Stimulated activated CD8-positive, alpha-beta memory T cell treated with anti-CD3 and anti-CD28 coated beads, Interleukin-15, amount 100 ng/mL, for 4 hours (primary cell): ENCODE measurements at regions not wholly inside any gene's neighbourhood (a gene's known extent, or its start where the extent isn't known, plus 50 kb on each side); places are given as distances from the start of the nearest gene placed in this dataset.
A peak's percentile ranks its signal among the peaks of the same experiment; 100 is the strongest.

ENCODE experiments used
- DNase-seq, 2 donors: peaks; one replicate each; pipeline ENCODE4 v3.0.0-alpha.2; 2020; ENCODE audit warnings: low read depth in 2 of 2

- no peak for DNase-seq
Measured at GRCh38 chr11:104655066-104655465, 243.2 kb downstream of the CASP12 start.

DNA sequence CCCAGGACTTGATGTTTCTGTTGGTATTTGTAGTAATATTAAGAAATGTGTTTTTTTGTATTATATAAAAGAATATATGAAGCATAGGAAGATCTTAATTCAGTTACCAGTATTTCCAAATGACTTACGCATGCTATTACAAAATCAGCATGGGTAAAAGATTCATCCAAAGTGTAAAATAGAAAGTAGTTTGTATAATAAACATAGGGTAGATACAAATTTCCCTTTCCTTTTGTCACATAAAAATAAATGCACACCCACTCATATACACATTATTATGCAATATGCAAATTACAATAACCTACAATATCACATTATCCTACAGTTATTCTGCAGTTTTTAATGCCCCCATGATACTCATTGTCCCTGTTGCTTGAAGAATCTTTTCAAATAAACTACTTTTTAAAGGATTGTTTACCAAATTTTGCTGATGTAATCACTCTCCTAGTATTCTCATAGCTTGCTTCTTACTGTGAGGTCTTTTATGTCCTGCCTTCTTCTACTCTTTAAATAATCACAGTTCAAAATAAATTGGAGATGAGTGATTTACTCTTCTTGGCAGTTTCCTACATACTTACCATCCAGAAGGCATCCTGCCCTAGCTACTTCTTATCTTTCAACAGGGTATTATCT, 244.0 kb downstream of the CASP12 start:
- no peak for DNase-seq

- no peak for DNase-seq
Measured at GRCh38 chr11:104653407-104653806, 244.9 kb downstream of the CASP12 start.

GRCh38 chr11:104652996-104653395, 245.3 kb downstream of the CASP12 start:
- no peak for DNase-seq

DNA sequence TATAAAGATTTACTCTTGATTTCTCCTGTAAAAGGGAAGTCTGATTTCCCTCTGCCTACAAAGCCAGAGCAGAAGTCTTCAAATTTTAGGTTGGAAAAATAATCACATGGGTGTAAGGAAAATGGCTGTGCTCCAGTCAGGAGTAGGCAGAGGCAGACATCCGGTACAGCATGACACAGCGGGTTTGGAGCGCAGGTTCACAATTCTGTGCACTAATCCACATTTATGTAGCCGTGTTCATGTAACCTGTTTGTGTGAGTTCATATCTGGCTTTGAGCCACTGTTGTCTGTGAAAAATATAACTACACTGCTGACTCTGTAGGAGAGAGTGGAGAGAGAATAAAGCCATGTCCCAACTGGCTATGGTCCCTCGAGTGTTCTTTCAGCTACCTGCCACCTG, 248.0 kb downstream of the CASP12 start:
- DNase-seq, result no peak

DNA sequence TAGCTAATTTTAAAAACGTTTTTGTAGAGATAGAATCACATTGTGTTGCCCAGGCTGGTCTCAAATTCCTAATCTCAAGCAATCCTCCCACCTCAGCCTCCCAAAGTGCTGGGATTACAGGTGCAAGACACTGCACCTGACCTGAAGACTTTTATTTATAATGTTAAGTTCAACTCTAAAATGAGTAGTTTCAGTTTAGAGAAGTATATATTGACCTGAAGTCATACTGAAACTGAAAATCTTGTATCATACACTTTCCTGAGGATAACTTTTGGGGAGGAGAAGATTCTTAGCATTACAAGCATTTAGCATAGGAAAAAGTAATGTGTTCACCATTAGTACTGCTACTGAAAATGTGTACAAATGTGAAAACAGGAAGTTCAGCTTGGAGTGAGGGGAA, 249.3 kb downstream of the CASP12 start:
- no peak for DNase-seq

DNA sequence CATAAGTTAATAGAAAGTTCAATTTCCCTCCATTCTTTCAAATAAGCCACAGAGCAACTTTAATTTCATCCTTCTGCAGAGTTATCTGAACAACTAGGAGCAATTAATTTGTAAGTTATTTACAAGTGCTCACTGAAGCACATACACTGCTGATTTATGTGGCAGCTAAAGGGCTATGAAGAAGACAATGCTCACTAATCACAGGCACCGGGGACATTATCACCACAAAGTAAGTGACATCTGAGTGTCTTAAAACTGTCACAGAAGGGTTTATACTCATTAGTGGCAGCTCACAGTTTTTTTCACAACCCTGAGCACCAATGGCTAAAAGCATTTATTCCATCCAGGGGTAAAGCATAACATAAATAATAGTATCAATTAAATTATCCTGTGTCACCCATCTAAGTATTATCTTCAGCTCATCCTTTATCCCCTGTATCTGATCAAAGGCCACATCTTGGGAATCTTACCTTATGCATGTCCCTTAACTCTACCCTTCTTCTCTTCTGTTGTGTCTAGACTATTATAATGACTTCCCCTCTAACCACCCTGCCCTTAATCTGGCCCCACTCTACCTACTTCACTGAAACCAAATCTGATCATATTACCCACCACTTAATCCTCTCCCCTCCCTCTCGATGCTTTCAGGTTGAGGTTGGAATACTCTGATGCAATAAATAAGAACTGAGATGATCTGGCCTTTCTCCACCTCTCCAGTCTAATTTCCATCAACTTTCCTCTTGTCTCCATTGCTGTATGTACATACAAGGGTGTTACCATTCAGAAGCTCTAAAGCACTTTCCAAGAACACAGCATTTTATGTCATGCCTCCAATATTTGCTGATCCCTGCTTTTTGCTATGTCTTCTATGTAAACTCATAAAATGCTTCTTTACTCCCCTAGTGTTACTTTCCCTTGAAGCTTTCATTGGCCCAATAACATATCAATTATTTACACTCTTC, 252.7 kb downstream of the CASP12 start:
- no peak for DNase-seq

DNA sequence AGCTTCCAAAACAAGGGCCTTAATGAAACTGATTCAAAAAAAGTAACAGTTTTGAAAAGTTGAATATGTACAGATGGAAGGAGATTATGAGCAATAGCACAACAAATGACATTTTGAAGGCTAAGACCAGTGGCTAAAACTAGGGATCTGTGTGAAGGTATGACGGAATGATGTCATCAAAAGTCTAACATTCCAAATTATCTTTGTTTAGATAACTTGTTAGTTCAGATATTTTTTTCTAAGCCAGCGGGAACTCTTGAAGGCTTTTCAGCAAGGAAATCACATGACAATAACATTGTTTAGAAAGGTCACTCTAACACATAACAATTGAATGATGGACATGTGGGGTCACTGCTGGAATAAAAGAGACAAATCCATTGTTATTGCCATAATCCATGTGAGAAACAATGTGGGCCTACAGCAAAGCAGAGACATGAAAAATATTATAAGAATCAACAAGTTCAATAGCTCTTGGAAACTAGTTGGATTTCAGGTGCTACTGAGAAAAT, 260.5 kb downstream of the CASP12 start:
- DNase-seq, result no peak

DNA sequence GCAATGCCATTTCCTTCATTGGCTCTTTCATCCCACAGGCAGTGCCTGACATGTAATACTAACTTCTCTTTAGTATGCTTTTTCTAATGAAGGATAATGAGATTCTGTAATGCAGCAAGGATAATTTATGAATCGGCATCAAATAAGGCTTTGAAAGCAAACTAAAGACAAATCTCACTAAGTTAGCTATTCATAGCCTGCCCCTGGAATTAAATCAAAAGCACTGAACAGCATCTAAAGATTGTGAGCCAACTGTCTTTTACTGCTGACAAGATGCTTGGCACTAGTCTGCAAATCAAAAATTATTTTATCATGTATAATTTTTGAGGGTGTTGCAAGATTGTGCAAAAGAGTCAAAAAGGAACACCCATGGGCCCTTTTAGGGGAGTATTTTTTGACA, 265.0 kb downstream of the CASP12 start:
- DNase-seq, result no peak

- no peak for DNase-seq
Measured at GRCh38 chr11:104630352-104630751, 267.9 kb downstream of the CASP12 start.

GRCh38 chr11:104625246-104625645, 273.0 kb downstream of the CASP12 start:
- no peak for DNase-seq

GRCh38 chr11:104624021-104624420, 274.2 kb downstream of the CASP12 start:
- no peak for DNase-seq

DNA sequence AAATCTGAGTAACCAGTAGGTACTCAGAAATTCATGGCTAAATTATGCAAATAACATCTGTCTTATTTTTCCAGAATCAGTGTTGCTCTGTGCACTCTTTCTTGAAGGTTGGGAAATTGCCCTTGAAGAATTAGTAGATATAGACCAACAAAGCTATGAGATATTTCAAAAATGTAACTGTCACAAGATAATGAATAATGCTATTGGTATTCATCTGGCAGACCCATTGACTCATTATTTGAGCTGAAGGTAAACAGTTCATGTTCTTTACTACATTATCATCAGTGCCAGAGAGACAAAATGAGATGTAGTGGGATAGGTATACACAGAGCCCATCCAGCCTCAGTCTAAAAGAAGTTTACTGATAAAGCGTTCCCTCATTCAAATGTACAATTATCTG, 274.7 kb downstream of the CASP12 start:
- DNase-seq, result no peak

GRCh38 chr11:104620991-104621390, 277.3 kb downstream of the CASP12 start:
- no peak for DNase-seq

DNA sequence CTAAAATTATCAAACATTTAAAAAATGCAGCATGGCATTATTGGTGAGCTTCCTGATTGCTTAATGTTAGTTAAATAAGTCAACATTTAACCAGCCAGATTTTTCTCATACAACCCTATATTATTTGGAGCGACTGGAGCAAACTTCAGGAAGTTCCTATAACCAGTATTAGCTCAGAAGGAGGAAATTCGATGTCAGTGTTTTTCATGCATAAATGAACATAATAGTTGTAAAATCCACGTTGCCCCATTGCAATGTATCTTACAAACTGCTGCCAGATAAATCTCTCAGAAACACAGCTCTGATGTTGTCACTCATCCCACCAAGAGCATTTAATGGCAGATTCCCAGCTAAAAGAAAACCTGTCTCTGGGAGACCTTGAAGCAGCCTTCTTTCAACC, 278.5 kb downstream of the CASP12 start:
- no peak for DNase-seq

- no peak for DNase-seq
Measured at GRCh38 chr11:104618954-104619353, 279.3 kb downstream of the CASP12 start.

DNA sequence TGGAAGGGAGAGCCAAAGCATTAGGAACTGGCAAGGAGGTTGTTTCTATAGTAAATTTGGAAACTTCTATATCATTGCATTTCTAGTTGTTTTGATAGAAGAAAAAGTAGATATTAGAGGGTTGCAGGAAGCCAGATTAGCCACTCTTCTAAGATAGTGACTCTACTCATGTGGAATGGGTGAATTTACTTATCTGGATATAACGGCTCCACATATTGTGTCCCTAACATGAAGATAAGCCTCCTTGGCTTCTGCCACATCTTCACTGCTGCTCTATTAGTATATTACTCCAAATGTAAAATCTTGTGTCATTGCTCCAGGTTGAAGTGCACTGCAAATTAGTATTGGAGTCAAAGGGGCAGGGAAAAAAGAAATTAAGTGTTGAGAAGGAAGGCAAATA, 283.3 kb downstream of the CASP12 start:
- DNase-seq, result no peak

DNA sequence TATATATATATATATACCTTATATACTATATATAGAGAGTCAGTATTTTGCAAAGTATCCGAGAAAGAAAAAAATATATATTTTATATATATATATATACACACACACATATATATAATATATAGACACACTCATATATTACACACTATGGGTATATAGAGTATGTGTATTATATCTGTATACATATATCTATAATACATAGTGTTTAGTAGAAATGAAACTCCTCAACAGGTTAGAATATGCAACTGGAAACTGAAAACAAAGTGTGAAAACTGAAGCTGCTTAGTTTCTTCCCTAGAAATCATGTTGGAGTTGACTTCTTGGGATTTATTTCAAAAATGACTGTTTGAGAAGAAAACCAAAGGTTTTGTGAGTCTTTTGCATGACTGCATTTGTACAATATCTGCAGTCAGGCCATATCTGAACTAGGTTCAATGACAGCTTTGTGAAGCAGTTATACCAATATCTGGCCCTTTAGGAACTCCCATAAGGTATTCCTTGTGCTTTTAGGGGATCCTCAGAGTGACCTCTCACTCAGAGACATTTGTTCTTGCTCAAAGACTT, 284.1 kb downstream of the CASP12 start:
- no peak for DNase-seq

DNA sequence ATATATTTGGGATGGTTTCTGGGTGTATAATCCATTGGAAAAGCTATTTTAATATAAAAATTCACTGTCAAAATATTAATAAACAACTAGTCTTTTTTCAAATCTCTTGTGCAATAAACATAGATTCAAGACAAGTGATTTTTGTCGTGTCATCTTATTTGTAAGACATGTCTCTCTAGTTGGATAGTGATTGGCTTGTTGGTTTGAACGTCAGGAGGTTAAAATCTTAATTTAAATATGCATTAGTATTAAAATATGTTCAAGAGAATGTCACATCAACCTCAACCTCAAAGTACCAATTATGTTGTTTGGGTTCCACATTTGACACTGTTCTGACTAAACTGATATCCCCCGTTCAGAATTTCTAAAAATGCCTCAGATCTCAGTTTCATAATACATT, 287.6 kb downstream of the CASP12 start:
- DNase-seq, result no peak

DNA sequence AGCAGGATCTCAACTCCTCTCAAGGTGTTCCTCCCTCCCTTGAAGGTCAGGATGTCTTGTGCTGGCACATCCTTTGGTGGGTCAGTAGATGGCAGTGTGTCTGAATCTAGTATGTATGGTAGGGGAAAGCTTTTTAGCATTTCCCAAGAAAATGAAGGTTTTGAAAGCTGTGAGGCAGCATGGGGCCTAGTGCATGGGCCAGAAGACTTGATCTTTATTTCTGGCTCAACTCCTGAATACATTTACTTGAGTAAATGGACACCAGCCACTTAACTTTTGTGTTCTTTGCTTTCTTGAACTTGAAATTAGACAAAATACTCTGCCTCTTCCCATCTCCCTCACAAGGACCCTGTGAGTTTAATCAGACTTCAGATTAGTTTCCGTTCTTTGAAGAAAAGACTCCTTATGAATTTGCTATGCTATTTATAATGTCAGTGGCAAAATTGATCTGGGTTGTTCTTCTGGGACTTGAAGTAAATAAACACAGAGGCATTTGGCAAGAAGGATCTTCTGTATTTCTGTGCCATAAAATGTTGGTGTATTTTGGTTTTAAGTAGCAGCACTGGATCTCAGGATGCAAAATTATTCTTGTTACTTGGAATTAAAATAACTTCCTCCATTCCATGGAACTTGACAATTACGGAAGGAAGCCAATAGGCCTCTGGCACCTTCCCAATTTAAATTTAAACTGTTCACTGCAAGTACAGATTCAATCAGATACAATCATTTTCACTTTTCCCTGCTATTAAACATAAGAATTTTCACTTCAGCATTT, 288.8 kb downstream of the CASP12 start:
- peak in 1 of 2 donors; percentile 5 for DNase-seq

DNA sequence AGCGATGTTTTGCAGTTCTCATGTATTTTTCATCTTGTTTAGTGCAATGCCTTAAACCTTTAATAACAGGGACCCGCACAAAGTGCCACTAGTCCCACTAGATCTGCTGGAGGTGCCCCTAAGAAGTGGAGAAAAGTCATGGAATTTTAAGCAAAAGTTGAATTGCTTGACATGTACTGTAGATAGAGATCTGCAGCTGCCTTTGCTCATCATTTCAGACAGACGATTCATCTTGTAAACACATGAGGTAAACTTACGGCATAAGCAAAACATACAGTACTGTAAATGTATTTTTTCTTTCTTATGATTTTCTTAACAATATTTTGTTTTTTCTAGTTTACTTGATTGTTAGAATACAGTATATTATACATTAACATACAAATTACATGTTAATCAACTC, 295.6 kb downstream of the CASP12 start:
- no peak for DNase-seq
